ENCODE measurements at regions not wholly inside any gene's neighbourhood (a gene's known extent, or its start where the extent isn't known, plus 50 kb on each side); places are given as distances from the start of the nearest gene placed in this dataset.
A peak's percentile ranks its signal among the peaks of the same experiment; 100 is the strongest.

- TF ChIP-seq, protein P1, sequence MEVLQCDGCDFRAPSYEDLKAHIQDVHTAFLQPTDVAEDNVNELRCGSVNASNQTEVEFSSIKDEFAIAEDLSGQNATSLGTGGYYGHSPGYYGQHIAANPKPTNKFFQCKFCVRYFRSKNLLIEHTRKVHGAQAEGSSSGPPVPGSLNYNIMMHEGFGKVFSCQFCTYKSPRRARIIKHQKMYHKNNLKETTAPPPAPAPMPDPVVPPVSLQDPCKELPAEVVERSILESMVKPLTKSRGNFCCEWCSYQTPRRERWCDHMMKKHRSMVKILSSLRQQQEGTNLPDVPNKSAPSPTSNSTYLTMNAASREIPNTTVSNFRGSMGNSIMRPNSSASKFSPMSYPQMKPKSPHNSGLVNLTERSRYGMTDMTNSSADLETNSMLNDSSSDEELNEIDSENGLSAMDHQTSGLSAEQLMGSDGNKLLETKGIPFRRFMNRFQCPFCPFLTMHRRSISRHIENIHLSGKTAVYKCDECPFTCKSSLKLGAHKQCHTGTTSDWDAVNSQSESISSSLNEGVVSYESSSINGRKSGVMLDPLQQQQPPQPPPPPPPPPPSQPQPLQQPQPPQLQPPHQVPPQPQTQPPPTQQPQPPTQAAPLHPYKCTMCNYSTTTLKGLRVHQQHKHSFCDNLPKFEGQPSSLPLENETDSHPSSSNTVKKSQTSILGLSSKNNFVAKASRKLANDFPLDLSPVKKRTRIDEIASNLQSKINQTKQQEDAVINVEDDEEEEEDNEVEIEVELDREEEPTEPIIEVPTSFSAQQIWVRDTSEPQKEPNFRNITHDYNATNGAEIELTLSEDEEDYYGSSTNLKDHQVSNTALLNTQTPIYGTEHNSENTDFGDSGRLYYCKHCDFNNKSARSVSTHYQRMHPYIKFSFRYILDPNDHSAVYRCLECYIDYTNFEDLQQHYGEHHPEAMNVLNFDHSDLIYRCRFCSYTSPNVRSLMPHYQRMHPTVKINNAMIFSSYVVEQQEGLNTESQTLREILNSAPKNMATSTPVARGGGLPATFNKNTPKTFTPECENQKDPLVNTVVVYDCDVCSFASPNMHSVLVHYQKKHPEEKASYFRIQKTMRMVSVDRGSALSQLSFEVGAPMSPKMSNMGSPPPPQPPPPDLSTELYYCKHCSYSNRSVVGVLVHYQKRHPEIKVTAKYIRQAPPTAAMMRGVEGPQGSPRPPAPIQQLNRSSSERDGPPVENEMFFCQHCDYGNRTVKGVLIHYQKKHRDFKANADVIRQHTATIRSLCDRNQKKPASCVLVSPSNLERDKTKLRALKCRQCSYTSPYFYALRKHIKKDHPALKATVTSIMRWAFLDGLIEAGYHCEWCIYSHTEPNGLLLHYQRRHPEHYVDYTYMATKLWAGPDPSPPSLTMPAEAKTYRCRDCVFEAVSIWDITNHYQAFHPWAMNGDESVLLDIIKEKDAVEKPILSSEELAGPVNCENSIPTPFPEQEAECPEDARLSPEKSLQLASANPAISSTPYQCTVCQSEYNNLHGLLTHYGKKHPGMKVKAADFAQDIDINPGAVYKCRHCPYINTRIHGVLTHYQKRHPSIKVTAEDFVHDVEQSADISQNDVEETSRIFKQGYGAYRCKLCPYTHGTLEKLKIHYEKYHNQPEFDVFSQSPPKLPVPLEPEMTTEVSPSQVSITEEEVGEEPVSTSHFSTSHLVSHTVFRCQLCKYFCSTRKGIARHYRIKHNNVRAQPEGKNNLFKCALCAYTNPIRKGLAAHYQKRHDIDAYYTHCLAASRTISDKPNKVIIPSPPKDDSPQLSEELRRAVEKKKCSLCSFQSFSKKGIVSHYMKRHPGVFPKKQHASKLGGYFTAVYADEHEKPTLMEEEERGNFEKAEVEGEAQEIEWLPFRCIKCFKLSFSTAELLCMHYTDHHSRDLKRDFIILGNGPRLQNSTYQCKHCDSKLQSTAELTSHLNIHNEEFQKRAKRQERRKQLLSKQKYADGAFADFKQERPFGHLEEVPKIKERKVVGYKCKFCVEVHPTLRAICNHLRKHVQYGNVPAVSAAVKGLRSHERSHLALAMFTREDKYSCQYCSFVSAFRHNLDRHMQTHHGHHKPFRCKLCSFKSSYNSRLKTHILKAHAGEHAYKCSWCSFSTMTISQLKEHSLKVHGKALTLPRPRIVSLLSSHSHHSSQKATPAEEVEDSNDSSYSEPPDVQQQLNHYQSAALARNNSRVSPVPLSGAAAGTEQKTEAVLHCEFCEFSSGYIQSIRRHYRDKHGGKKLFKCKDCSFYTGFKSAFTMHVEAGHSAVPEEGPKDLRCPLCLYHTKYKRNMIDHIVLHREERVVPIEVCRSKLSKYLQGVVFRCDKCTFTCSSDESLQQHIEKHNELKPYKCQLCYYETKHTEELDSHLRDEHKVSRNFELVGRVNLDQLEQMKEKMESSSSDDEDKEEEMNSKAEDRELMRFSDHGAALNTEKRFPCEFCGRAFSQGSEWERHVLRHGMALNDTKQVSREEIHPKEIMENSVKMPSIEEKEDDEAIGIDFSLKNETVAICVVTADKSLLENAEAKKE (CRISPR knock-in tag; IDR thresholded peaks at IDR 0.05), result no peak
- TF ChIP-seq EZH2phosphoT487 (IDR thresholded peaks at IDR 0.05; ENCODE audit: unreplicated experiment) (no peak), EZH2 (IDR thresholded peaks at IDR 0.05; ENCODE audit: low read depth, unreplicated experiment) (no peak), CTCF (conservative IDR thresholded peaks at IDR 0.05; ENCODE audit: low read depth in 2 of 2) (no peak)
Observed at GRCh38 chr2:75428060-75428459, 132.7 kb downstream of the EVA1A start (continued).

GRCh38 chr2:75424936-75425619 lies 135.7 kb downstream of the EVA1A start:
- ATAC-seq, result peak; percentile 68; the same call in 2 of the 3 replicates
- H3K9me2 ChIP-seq (ENCODE audit: insufficient read depth), result no peaks in the 10 kb centered on the region
- H3K27ac ChIP-seq (ENCODE audit: low read depth), result no peak overlapping the region
- H3F3A ChIP-seq (replicated peaks; ENCODE audit: low read depth), result no peaks in the 10 kb centered on the region
- Mint-ChIP-seq H3K4me1 (peaks cover 30% of the 10 kb centered on the region), H3K36me3 (ENCODE audit: low read depth) (peaks cover 15% of the 10 kb centered on the region), H3K4me3 (no peak overlapping the region), H3K9me3 (peaks cover 20% of the 10 kb centered on the region), H3K27ac (no peak overlapping the region), H3K27me3 (ENCODE audit: insufficient read depth, low read depth, poor library complexity) (peaks cover 2% of the 10 kb centered on the region)
- no peaks in the 10 kb centered on the region for H3K36me3 ChIP-seq (ENCODE audit: insufficient read depth)
- H2AFZ ChIP-seq, result no peak overlapping the region
- no peaks in the 10 kb centered on the region for H4K20me1 ChIP-seq (replicated peaks; ENCODE audit: insufficient read depth)
- H3K79me2 ChIP-seq (replicated peaks; ENCODE audit: insufficient read depth), result no peaks in the 10 kb centered on the region
- no peak overlapping the region for H3K4me3 ChIP-seq
- no peak overlapping the region for H3K4me2 ChIP-seq
- no peaks in the 10 kb centered on the region for H3K27me3 ChIP-seq (ENCODE audit: insufficient read depth)
- peaks cover 16% of the 10 kb centered on the region for H3K4me1 ChIP-seq (ENCODE audit: insufficient read depth)
- DNase-seq (ENCODE audit: low spot score), result peak; percentile 29
- TF ChIP-seq REST (IDR thresholded peaks at IDR 0.05; ENCODE audit: unreplicated experiment) (no peak), CTCF (conservative IDR thresholded peaks at IDR 0.05; ENCODE audit: low read depth in 2 of 2) (peak; percentile 37 to 62), EZH2phosphoT487 (IDR thresholded peaks at IDR 0.05; ENCODE audit: unreplicated experiment) (no peak), STAT1 (IDR thresholded peaks at IDR 0.05; ENCODE audit: unreplicated experiment) (no peak)

Data from GM23338 (cell line).